NCI-H2227 treated with DMSO at 0.1 percent for 48 hours (cell line): ENCODE measurements at regions not wholly inside any gene's neighbourhood (a gene's known extent, or its start where the extent isn't known, plus 50 kb on each side); places are given as distances from the start of the nearest gene placed in this dataset.
A peak's percentile ranks its signal among the peaks of the same experiment; 100 is the strongest.
"Not testable (repeated sequence)": the region's sequence is repeated elsewhere in the genome, so short reads cannot be mapped to it uniquely, and the experiment has no call there.

Experiments used
- DNase-seq: peaks from one replicate; lab custom pipeline; 2025; lab: John Stamatoyannopoulos, UW

GRCh38 chr1:67588178-67588855, 96.7 kb upstream of the GADD45A start:
- peak; percentile 59 for DNase-seq

- no peak for DNase-seq
These were observed 95.3 kb upstream of the GADD45A start for GRCh38 chr1:67589519-67590233.

GRCh38 chr1:67590329-67590728, 94.7 kb upstream of the GADD45A start:
- peak; percentile 7 for DNase-seq

GRCh38 chr1:67594764-67595163, 90.2 kb upstream of the GADD45A start:
- no peak for DNase-seq

GRCh38 chr1:67596674-67597073, 88.3 kb upstream of the GADD45A start:
- no peak for DNase-seq

GRCh38 chr1:67597336-67597735, 87.7 kb upstream of the GADD45A start:
- DNase-seq, result no peak

GRCh38 chr1:67599085-67599484, 85.9 kb upstream of the GADD45A start:
- DNase-seq, result no peak

GRCh38 chr1:67601539-67601938, 83.5 kb upstream of the GADD45A start:
- no peak for DNase-seq

GRCh38 chr1:67601955-67602354, 83.0 kb upstream of the GADD45A start:
- no peak for DNase-seq

GRCh38 chr1:67604778-67605177, 80.2 kb upstream of the GADD45A start:
- DNase-seq, result peak; percentile 3

- DNase-seq, result no peak
These were observed 79.7 kb upstream of the GADD45A start for GRCh38 chr1:67605209-67605780.

- no peak for DNase-seq
These were observed 77.7 kb upstream of the GADD45A start for GRCh38 chr1:67607286-67607685.

- no peak for DNase-seq
These were observed 77.3 kb upstream of the GADD45A start for GRCh38 chr1:67607699-67608098.

- no peak for DNase-seq
These were observed 76.1 kb upstream of the GADD45A start for GRCh38 chr1:67608661-67609576.

- DNase-seq, result no peak
These were observed 75.2 kb upstream of the GADD45A start for GRCh38 chr1:67609577-67610341.

- DNase-seq, result no peak
These were observed 74.6 kb upstream of the GADD45A start for GRCh38 chr1:67610450-67610849.

GRCh38 chr1:67611846-67612245, 73.2 kb upstream of the GADD45A start:
- DNase-seq, result no peak

- no peak for DNase-seq
These were observed 72.2 kb upstream of the GADD45A start for GRCh38 chr1:67612788-67613241.

- not testable (repeated sequence) for DNase-seq
These were observed 71.5 kb upstream of the GADD45A start for GRCh38 chr1:67613479-67613878.

GRCh38 chr1:67614511-67614934, 70.5 kb upstream of the GADD45A start:
- DNase-seq, result no peak

- DNase-seq, result no peak
These were observed 69.1 kb upstream of the GADD45A start for GRCh38 chr1:67615886-67616285.
